Skeletal muscle tissue (tissue), 3 donors: ENCODE measurements at regions not wholly inside any gene's neighbourhood (a gene's known extent, or its start where the extent isn't known, plus 50 kb on each side); places are given as distances from the start of the nearest gene placed in this dataset.
"Not testable (repeated sequence)": the region's sequence is repeated elsewhere in the genome, so short reads cannot be mapped to it uniquely, and the experiment has no call there.

Experiments used
- H3K27ac ChIP-seq: one replicate; pipeline ENCODE4 v1.7.0; 2013; ENCODE audit warnings: mild to moderate bottlenecking, low read depth, low read length, inconsistent platforms
- H3K27me3 ChIP-seq, 3 donors: one replicate each; pipeline ENCODE4 v1.7.0; 2013; ENCODE audit warnings: low read length in 3 of 3; ENCODE audit not compliant: control insufficient read depth in 3 of 3, insufficient read depth in 3 of 3
- H3K36me3 ChIP-seq, 3 donors: one replicate each; pipeline ENCODE4 v1.7.0; 2013; ENCODE audit warnings: low read length in 3 of 3; ENCODE audit not compliant: control insufficient read depth in 3 of 3, insufficient read depth in 3 of 3
- H3K4me1 ChIP-seq, 3 donors: one replicate each; pipeline ENCODE4 v1.7.0; 2013; ENCODE audit warnings: low read length in 3 of 3, mild to moderate bottlenecking in 3 of 3; ENCODE audit not compliant: control insufficient read depth in 3 of 3, insufficient read depth in 3 of 3
- H3K4me3 ChIP-seq, 3 donors: one replicate each; pipeline ENCODE4 v1.7.0; 2013; ENCODE audit warnings: low read length in 3 of 3
- H3K9ac ChIP-seq, 3 donors: one replicate each; pipeline ENCODE4 v1.7.0; 2013; ENCODE audit warnings: low read length in 3 of 3, mild to moderate bottlenecking in 3 of 3, moderate library complexity in 2 of 3, low read depth in 1 of 3
- H3K9me3 ChIP-seq, 3 donors: one replicate each; pipeline ENCODE4 v1.7.0; 2013; ENCODE audit warnings: low read length in 3 of 3; ENCODE audit not compliant: control insufficient read depth in 3 of 3
- donor health status: Osteomylitis.

GRCh38 chr13:63837701-63838100, 2422.1 kb upstream of the PCDH20 start:
- H3K4me3 ChIP-seq, H3K4me1 ChIP-seq, H3K36me3 ChIP-seq, H3K27me3 ChIP-seq, H3K9me3 ChIP-seq, H3K27ac ChIP-seq, H3K9ac ChIP-seq: not testable (repeated sequence)

- H3K4me1 ChIP-seq, H3K4me3 ChIP-seq, H3K9ac ChIP-seq, H3K27me3 ChIP-seq, H3K9me3 ChIP-seq, H3K27ac ChIP-seq, H3K36me3 ChIP-seq: not testable (repeated sequence)
Measured at GRCh38 chr13:63829609-63830008, 2414.0 kb upstream of the PCDH20 start.

GRCh38 chr13:63821785-63822184, 2406.1 kb upstream of the PCDH20 start:
- not testable (repeated sequence) for H3K4me1 ChIP-seq, H3K27me3 ChIP-seq, H3K27ac ChIP-seq, H3K36me3 ChIP-seq, H3K9me3 ChIP-seq, H3K4me3 ChIP-seq, H3K9ac ChIP-seq

- not testable (repeated sequence) for H3K9me3 ChIP-seq, H3K27ac ChIP-seq, H3K27me3 ChIP-seq, H3K36me3 ChIP-seq, H3K4me3 ChIP-seq, H3K4me1 ChIP-seq, H3K9ac ChIP-seq
Measured at GRCh38 chr13:63811428-63812004, 2395.9 kb upstream of the PCDH20 start.

GRCh38 chr13:63791134-63791533, 2375.5 kb upstream of the PCDH20 start:
- not testable (repeated sequence) for H3K27me3 ChIP-seq, H3K36me3 ChIP-seq, H3K4me1 ChIP-seq, H3K9me3 ChIP-seq, H3K9ac ChIP-seq, H3K4me3 ChIP-seq, H3K27ac ChIP-seq

- H3K9ac ChIP-seq = no peak overlapping the region
- no peaks in the 10 kb centered on the region for H3K4me1 ChIP-seq
- no peak overlapping the region for H3K27ac ChIP-seq
- H3K9me3 ChIP-seq = no peaks in the 10 kb centered on the region
- no peaks in the 10 kb centered on the region for H3K27me3 ChIP-seq
- H3K36me3 ChIP-seq = no peaks in the 10 kb centered on the region
- H3K4me3 ChIP-seq = no peak overlapping the region
Measured at GRCh38 chr13:63774133-63774532, 2358.5 kb upstream of the PCDH20 start.

GRCh38 chr13:63773476-63773875, 2357.8 kb upstream of the PCDH20 start:
- no peaks in the 10 kb centered on the region for H3K4me1 ChIP-seq
- H3K9ac ChIP-seq = no peak overlapping the region
- H3K4me3 ChIP-seq = no peak overlapping the region
- H3K36me3 ChIP-seq = no peaks in the 10 kb centered on the region
- H3K27me3 ChIP-seq = no peaks in the 10 kb centered on the region
- H3K27ac ChIP-seq = no peak overlapping the region
- H3K9me3 ChIP-seq = no peaks in the 10 kb centered on the region

- H3K27ac ChIP-seq, H3K36me3 ChIP-seq, H3K4me1 ChIP-seq, H3K27me3 ChIP-seq, H3K9ac ChIP-seq, H3K4me3 ChIP-seq, H3K9me3 ChIP-seq: not testable (repeated sequence)
Measured at GRCh38 chr13:63757683-63758082, 2342.0 kb upstream of the PCDH20 start.

- H3K4me1 ChIP-seq, H3K4me3 ChIP-seq, H3K9ac ChIP-seq, H3K36me3 ChIP-seq, H3K9me3 ChIP-seq, H3K27ac ChIP-seq, H3K27me3 ChIP-seq: not testable (repeated sequence)
Measured at GRCh38 chr13:63749857-63750256, 2334.2 kb upstream of the PCDH20 start.

- not testable (repeated sequence) for H3K27me3 ChIP-seq, H3K36me3 ChIP-seq, H3K4me3 ChIP-seq, H3K9ac ChIP-seq, H3K27ac ChIP-seq, H3K9me3 ChIP-seq, H3K4me1 ChIP-seq
Measured at GRCh38 chr13:63741814-63742101, 2326.1 kb upstream of the PCDH20 start.
